ENCODE measurements at regions not wholly inside any gene's neighbourhood (a gene's known extent, or its start where the extent isn't known, plus 50 kb on each side); places are given as distances from the start of the nearest gene placed in this dataset.

- TF ChIP-seq POLR2A (IDR thresholded peaks at IDR 0.05): no peak
- TF ChIP-seq, protein P1, sequence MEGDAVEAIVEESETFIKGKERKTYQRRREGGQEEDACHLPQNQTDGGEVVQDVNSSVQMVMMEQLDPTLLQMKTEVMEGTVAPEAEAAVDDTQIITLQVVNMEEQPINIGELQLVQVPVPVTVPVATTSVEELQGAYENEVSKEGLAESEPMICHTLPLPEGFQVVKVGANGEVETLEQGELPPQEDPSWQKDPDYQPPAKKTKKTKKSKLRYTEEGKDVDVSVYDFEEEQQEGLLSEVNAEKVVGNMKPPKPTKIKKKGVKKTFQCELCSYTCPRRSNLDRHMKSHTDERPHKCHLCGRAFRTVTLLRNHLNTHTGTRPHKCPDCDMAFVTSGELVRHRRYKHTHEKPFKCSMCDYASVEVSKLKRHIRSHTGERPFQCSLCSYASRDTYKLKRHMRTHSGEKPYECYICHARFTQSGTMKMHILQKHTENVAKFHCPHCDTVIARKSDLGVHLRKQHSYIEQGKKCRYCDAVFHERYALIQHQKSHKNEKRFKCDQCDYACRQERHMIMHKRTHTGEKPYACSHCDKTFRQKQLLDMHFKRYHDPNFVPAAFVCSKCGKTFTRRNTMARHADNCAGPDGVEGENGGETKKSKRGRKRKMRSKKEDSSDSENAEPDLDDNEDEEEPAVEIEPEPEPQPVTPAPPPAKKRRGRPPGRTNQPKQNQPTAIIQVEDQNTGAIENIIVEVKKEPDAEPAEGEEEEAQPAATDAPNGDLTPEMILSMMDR (IDR thresholded peaks at IDR 0.05 in 4 of 5, conservative IDR thresholded peaks at IDR 0.05 in 1 of 5): no peak
These were observed 375.1 kb downstream of the NPHP4 start for GRCh38 chr1:5617179-5617520.

Measured in gastrocnemius medialis (tissue), 4 donors.